ENCODE measurements at regions not wholly inside any gene's neighbourhood (a gene's known extent, or its start where the extent isn't known, plus 50 kb on each side); places are given as distances from the start of the nearest gene placed in this dataset.

- TF ChIP-seq CEBPB (IDR thresholded peaks at IDR 0.05; ENCODE audit: borderline replicate concordance, low read depth, low read length) (peak; percentile 62; the same call in 1 of the 2 replicates), ELF3 (CRISPR knock-in tag; IDR thresholded peaks at IDR 0.05) (0 out of 2 replicates have a peak, but pooled peaks have one; percentile 5), MTF2 (CRISPR knock-in tag; IDR thresholded peaks at IDR 0.05; ENCODE audit: borderline replicate concordance) (no peak), TARDBP (CRISPR knock-in tag; IDR thresholded peaks at IDR 0.05) (peak; percentile 61; the same call in 1 of the 2 replicates), KMT2A (CRISPR knock-in tag; IDR thresholded peaks at IDR 0.05) (peak; percentile 69), CSRNP2 (CRISPR knock-in tag; conservative IDR thresholded peaks at IDR 0.05; ENCODE audit: low read depth) (no peak), FOXK2 (IDR thresholded peaks at IDR 0.05) (peak; percentile 58; the same call in 1 of the 2 replicates), ATF3 (CRISPR knock-in tag; IDR thresholded peaks at IDR 0.05) (no peak), ZNF224 (CRISPR knock-in tag; IDR thresholded peaks at IDR 0.05) (no peak), GMEB2 (CRISPR knock-in tag; IDR thresholded peaks at IDR 0.05; ENCODE audit: low read depth) (no peak), ERF (CRISPR knock-in tag; IDR thresholded peaks at IDR 0.05) (peak; percentile 38), STAG1 (CRISPR knock-in tag; IDR thresholded peaks at IDR 0.05) (no peak), SMAD9 (CRISPR knock-in tag; IDR thresholded peaks at IDR 0.05) (no peak), AKAP8 (CRISPR knock-in tag; IDR thresholded peaks at IDR 0.05) (0 out of 2 replicates have a peak, but pooled peaks have one; percentile 66), ZNF12 (CRISPR knock-in tag; IDR thresholded peaks at IDR 0.05) (peak; percentile 40; the same call in 1 of the 2 replicates), GTF3A (CRISPR knock-in tag; conservative IDR thresholded peaks at IDR 0.05) (no peak), SIN3B (IDR thresholded peaks at IDR 0.05; ENCODE audit: low read length) (no peak), ZNF205 (CRISPR knock-in tag; IDR thresholded peaks at IDR 0.05) (peak; percentile 18; the same call in 1 of the 2 replicates), RBFOX2 (IDR thresholded peaks at IDR 0.05; ENCODE audit: low read depth, low read length) (peak; percentile 58), NFRKB (IDR thresholded peaks at IDR 0.05) (no peak), RFXAP (CRISPR knock-in tag; IDR thresholded peaks at IDR 0.05; ENCODE audit: borderline replicate concordance) (peak; percentile 78; the same call in 1 of the 2 replicates), NKX3-1 (CRISPR knock-in tag; IDR thresholded peaks at IDR 0.05) (peak; percentile 70; the same call in 1 of the 2 replicates), SNAPC4 (CRISPR knock-in tag; IDR thresholded peaks at IDR 0.05) (peak; percentile 99), DNMT3B (CRISPR knock-in tag; conservative IDR thresholded peaks at IDR 0.05) (no peak)
Observed at GRCh38 chr6:27836783-27837624, 75.2 kb downstream of the OR2B2 start (continued).

Measured in HepG2 (cell line).